ENCODE measurements at regions not wholly inside any gene's neighbourhood (a gene's known extent, or its start where the extent isn't known, plus 50 kb on each side); places are given as distances from the start of the nearest gene placed in this dataset.

DNA sequence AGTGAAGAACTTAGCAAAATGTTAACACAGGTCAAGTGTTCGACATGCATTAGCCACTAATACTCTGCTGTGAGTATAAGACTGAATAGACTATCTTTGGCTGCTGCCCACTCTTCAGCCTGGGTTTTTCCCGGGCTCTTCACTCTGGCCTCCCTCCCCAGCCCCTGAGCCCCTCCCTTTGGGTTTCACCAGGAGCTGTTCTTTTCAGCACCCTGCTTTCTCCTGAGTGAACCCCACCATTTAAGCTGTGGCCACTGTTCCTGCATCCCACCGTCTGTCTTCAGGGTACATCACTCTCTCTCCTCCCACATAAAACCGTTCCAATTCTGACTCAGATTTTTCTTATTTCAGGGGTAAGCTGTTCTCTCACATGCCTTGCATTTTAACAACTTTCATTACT lies 92.0 kb upstream of the ASIC2 start:
- peaks cover 0 to 18% (median 6%) of the 10 kb centered on the region in 3 donors for H3K27me3 Mint-ChIP-seq
- ATAC-seq (ENCODE audit: low read depth in 2 of 2) (no peak), DNase-seq (no peak)
- H3K4me1 Mint-ChIP-seq, result no peaks in the 10 kb centered on the region
- H3K36me3 Mint-ChIP-seq, result no peaks in the 10 kb centered on the region
- H3K9me3 Mint-ChIP-seq, result peaks cover 0 to 4% (median 0%) of the 10 kb centered on the region in 7 donors
- H3K4me3 Mint-ChIP-seq, result no peak overlapping the region
- H3K27ac Mint-ChIP-seq, result no peak overlapping the region

DNA sequence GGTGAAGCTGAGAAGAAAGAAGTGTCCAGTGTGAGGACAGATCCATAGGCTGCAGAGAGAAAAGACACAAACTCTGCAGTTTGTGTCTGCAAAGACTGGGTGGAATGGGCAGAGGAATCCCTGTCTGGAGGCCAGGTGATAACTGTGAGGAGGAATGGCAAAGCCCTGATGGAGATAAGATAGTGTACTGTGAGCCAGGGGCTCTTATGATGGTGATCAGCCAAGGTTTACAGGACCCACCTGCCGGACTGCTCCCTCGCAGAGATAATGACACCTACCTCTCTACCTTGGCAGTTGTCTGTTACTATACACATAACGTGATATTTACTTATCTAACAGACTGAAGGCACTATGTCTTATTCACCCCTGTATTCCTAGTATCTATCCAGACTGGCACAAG lies 92.6 kb upstream of the ASIC2 start:
- Mint-ChIP-seq H3K4me1 (no peaks in the 10 kb centered on the region), H3K9me3 (peaks cover 0 to 4% (median 0%) of the 10 kb centered on the region in 7 donors), H3K36me3 (no peaks in the 10 kb centered on the region), H3K4me3 (no peak overlapping the region), H3K27ac (no peak overlapping the region), H3K27me3 (peaks cover 0 to 18% (median 6%) of the 10 kb centered on the region in 3 donors)
- DNase-seq (no peak), ATAC-seq (ENCODE audit: low read depth in 2 of 2) (no peak)

DNA sequence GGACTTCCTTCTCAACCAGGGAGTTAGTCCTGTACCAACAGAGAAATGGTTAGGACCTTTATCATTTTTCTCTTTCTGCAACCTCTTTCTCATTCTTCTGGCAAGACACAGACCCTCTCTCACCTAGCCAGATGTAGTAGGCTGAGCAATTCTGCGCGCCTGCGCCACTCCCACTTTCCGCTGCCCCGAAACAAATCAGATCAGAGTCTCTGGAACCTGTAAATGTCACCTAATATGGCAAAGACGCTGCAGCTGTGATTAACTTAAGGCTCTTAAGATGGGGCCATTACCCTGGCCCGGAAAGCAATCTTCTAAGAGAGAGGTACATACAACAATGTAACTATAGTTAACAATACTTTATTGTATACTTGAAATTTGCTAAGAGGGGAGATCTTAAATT lies 94.3 kb upstream of the ASIC2 start:
- no peak for DNase-seq
- no peak overlapping the region for H3K27ac Mint-ChIP-seq
- no peak for ATAC-seq (ENCODE audit: low read depth in 2 of 2)
- H3K27me3 Mint-ChIP-seq, result peaks cover 0 to 18% (median 6%) of the 10 kb centered on the region in 3 donors
- no peaks in the 10 kb centered on the region for H3K4me1 Mint-ChIP-seq
- no peak overlapping the region for H3K4me3 Mint-ChIP-seq
- no peaks in the 10 kb centered on the region for H3K36me3 Mint-ChIP-seq
- H3K9me3 Mint-ChIP-seq, result peaks cover 0 to 11% (median 2%) of the 10 kb centered on the region in 7 donors

DNA sequence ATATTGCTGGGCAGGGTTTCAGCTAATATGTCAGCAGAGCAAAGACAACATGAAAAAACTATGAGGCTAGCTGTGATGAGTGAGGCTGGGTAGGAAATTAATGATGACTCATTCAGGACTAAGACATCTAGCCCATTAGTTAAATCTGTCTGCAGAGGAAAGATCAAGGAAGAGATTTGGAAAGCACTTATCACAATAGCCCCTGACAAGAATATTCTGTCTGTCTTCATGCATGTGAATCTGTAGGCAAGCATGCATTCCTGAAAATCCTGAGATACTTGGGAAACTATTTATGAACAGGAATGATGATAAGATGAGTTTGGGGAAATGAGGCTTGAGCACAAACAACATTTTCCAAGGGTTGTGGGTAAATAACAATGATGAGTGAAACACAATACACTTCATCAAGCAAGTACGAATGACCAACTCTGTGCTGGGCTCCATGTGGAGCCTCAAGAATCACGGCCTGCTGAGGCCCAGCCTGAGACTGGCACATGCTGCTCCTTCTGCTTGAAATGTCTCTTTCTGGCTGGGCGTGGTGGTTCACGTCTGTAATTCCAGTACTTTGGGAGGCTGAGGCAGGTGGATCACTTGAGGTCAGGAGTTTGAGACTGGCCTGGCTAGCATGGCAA lies 96.5 kb upstream of the ASIC2 start:
- ATAC-seq (ENCODE audit: low read depth in 2 of 2) (no peak), DNase-seq (no peak)
- H3K9me3 Mint-ChIP-seq, result peaks cover 0 to 17% (median 2%) of the 10 kb centered on the region in 7 donors
- no peaks in the 10 kb centered on the region for H3K36me3 Mint-ChIP-seq
- H3K4me3 Mint-ChIP-seq, result no peak overlapping the region
- peaks cover 0 to 14% (median 14%) of the 10 kb centered on the region in 3 donors for H3K27me3 Mint-ChIP-seq
- no peak overlapping the region for H3K27ac Mint-ChIP-seq
- no peaks in the 10 kb centered on the region for H3K4me1 Mint-ChIP-seq

GRCh38 chr17:33390479-33391176 lies 97.5 kb upstream of the ASIC2 start:
- Mint-ChIP-seq H3K36me3 (no peaks in the 10 kb centered on the region), H3K4me1 (no peaks in the 10 kb centered on the region), H3K9me3 (peaks cover 0 to 18% (median 4%) of the 10 kb centered on the region in 7 donors), H3K27me3 (peaks cover 0 to 14% (median 10%) of the 10 kb centered on the region in 3 donors), H3K4me3 (no peak overlapping the region), H3K27ac (no peak overlapping the region)
- DNase-seq (no peak), ATAC-seq (ENCODE audit: low read depth in 2 of 2) (no peak)

GRCh38 chr17:33396818-33397217 lies 103.7 kb upstream of the ASIC2 start:
- no peak for DNase-seq
- Mint-ChIP-seq H3K4me1 (no peaks in the 10 kb centered on the region), H3K9me3 (peaks cover 2 to 30% (median 6%) of the 10 kb centered on the region in 7 donors), H3K27me3 (peaks cover 0 to 8% (median 5%) of the 10 kb centered on the region in 3 donors), H3K36me3 (no peaks in the 10 kb centered on the region), H3K27ac (no peak overlapping the region), H3K4me3 (no peak overlapping the region)
- no peak for ATAC-seq (ENCODE audit: low read depth in 2 of 2)

DNA sequence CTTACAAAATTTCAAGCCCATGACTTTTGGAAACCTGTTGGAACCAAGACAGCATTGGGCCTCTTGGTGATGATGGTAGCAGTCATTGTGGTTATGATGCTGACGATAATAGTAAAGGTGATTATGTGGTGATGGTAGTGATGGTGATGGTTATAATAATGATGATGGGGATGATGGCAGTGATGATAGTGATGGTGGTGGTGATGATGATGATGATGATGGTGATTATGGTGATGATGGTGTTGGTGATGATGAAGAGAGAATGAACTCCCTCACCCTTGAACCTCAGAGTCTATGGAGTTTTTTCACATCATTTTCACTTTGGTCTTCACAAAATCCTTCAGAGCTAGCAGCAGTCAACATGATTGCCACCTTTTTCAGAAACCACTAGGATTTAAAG lies 105.3 kb upstream of the ASIC2 start:
- no peaks in the 10 kb centered on the region for H3K4me1 Mint-ChIP-seq

DNA sequence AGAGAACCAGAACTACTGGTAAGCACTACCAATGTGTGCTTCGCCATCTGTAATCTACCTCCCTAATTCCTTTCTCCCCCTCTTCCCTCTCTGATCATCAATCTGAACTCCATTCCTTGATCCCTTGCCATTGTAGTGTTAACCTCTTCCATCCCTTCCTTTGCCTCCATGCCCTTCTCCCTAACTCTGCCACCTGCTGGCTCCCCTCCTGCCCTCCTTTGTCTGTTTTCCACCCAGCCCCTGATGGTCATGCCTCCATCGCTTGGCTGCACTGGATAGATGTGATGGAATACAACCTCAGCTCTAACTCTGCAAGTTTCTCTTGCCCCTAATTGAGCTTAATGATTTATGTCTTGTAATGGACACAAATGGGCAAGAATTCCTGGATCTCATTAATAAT lies 108.2 kb upstream of the ASIC2 start:
- H3K4me3 Mint-ChIP-seq, result no peak overlapping the region
- no peak overlapping the region for H3K27ac Mint-ChIP-seq
- H3K9me3 Mint-ChIP-seq, result peaks cover 0 to 14% (median 4%) of the 10 kb centered on the region in 7 donors
- no peak for DNase-seq
- peaks cover 0 to 9% (median 6%) of the 10 kb centered on the region in 3 donors for H3K27me3 Mint-ChIP-seq
- no peak for ATAC-seq (ENCODE audit: low read depth in 2 of 2)
- no peaks in the 10 kb centered on the region for H3K4me1 Mint-ChIP-seq
- no peaks in the 10 kb centered on the region for H3K36me3 Mint-ChIP-seq

More for the DNA sequence above, 105.3 kb upstream of the ASIC2 start:
- H3K27me3 Mint-ChIP-seq, result peaks cover 0 to 9% (median 2%) of the 10 kb centered on the region in 3 donors
- H3K9me3 Mint-ChIP-seq, result peaks cover 0 to 20% (median 4%) of the 10 kb centered on the region in 7 donors
- no peak for DNase-seq
- no peak for ATAC-seq (ENCODE audit: low read depth in 2 of 2)
- no peaks in the 10 kb centered on the region for H3K36me3 Mint-ChIP-seq
- no peak overlapping the region for H3K27ac Mint-ChIP-seq
- H3K4me3 Mint-ChIP-seq, result no peak overlapping the region

GRCh38 chr17:33403194-33403593 lies 110.1 kb upstream of the ASIC2 start:
- DNase-seq, result no peak
- ATAC-seq (ENCODE audit: low read depth in 2 of 2), result no peak
- H3K27ac Mint-ChIP-seq, result no peak overlapping the region
- H3K9me3 Mint-ChIP-seq, result peaks cover 0 to 13% (median 2%) of the 10 kb centered on the region in 7 donors
- H3K27me3 Mint-ChIP-seq, result peaks cover 0 to 7% (median 6%) of the 10 kb centered on the region in 3 donors
- no peaks in the 10 kb centered on the region for H3K4me1 Mint-ChIP-seq
- peak overlapping the region in 1 of 8 donors; percentile 53 for H3K4me3 Mint-ChIP-seq
- H3K36me3 Mint-ChIP-seq, result no peaks in the 10 kb centered on the region

DNA sequence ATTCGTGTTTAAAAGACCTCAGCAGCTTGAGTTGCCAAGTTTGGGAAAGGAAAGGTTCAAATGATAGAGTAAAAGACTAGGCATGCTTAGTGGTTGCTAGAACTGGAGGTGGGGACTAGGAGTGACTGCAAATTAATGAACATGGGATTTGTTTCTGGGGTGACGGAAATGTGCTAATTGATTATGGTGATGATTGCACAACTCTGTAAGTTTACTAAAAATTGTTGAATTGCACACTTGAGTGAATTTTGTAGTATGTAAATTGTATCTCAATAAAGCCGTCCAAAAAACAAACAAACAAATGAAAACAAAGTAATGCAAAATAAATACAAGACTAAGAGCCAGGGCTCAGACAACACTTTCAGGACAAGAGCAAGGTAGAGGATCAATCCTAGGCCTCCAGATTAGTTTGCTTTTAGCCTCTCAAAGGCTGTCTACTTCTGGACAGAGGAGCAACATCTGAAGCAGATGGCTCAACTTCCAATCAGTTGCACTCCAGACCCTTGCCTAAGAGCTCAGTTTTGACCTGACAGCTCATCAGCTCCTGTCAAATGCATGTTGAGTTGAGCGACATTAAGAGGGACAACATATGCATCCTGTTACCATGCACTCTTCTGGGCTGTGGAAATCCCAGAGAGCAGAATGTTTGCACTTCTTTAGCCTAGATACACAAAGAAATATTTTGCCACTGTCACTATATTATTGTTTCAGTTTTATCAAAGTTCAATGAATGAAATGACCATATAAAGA lies 111.2 kb upstream of the ASIC2 start:
- peaks cover 0 to 9% (median 2%) of the 10 kb centered on the region in 7 donors for H3K9me3 Mint-ChIP-seq
- no peak for ATAC-seq (ENCODE audit: low read depth in 2 of 2)
- H3K27ac Mint-ChIP-seq, result no peak overlapping the region
- H3K36me3 Mint-ChIP-seq, result no peaks in the 10 kb centered on the region
- no peaks in the 10 kb centered on the region for H3K4me1 Mint-ChIP-seq
- peaks cover 0 to 6% (median 4%) of the 10 kb centered on the region in 3 donors for H3K27me3 Mint-ChIP-seq
- no peak for DNase-seq
- H3K4me3 Mint-ChIP-seq, result no peak overlapping the region

GRCh38 chr17:33416131-33416530 lies 123.0 kb upstream of the ASIC2 start:
- Mint-ChIP-seq H3K4me3 (no peak overlapping the region), H3K9me3 (peaks cover 0 to 12% (median 3%) of the 10 kb centered on the region in 7 donors), H3K4me1 (no peaks in the 10 kb centered on the region), H3K27ac (no peak overlapping the region), H3K27me3 (peaks cover 5 to 11% (median 9%) of the 10 kb centered on the region in 3 donors), H3K36me3 (no peaks in the 10 kb centered on the region)
- ATAC-seq (ENCODE audit: low read depth in 2 of 2), result no peak
- no peak for DNase-seq

GRCh38 chr17:33421933-33422332 lies 128.8 kb upstream of the ASIC2 start:
- no peaks in the 10 kb centered on the region for H3K4me1 Mint-ChIP-seq
- H3K9me3 Mint-ChIP-seq, result peaks cover 2 to 11% (median 8%) of the 10 kb centered on the region in 7 donors
- DNase-seq (no peak), ATAC-seq (ENCODE audit: low read depth in 2 of 2) (no peak)
- peak overlapping the region in 1 of 8 donors; percentile 36 for H3K4me3 Mint-ChIP-seq
- H3K27me3 Mint-ChIP-seq, result peaks cover 5 to 15% (median 10%) of the 10 kb centered on the region in 3 donors
- H3K27ac Mint-ChIP-seq, result no peak overlapping the region
- no peaks in the 10 kb centered on the region for H3K36me3 Mint-ChIP-seq

GRCh38 chr17:33433581-33433980 lies 140.5 kb upstream of the ASIC2 start:
- no peak overlapping the region for H3K27ac Mint-ChIP-seq
- no peak for DNase-seq
- H3K4me3 Mint-ChIP-seq, result no peak overlapping the region
- H3K36me3 Mint-ChIP-seq, result no peaks in the 10 kb centered on the region
- peaks cover 2 to 9% (median 5%) of the 10 kb centered on the region in 7 donors for H3K9me3 Mint-ChIP-seq
- ATAC-seq (ENCODE audit: low read depth in 2 of 2), result no peak
- no peaks in the 10 kb centered on the region for H3K4me1 Mint-ChIP-seq
- peaks cover 0 to 4% (median 0%) of the 10 kb centered on the region in 3 donors for H3K27me3 Mint-ChIP-seq
